Amygdala (tissue), 56 donors: ENCODE measurements at regions not wholly inside any gene's neighbourhood (a gene's known extent, or its start where the extent isn't known, plus 50 kb on each side); places are given as distances from the start of the nearest gene placed in this dataset.

ENCODE experiments used
- DNase-seq, 56 donors: peaks; one replicate each; lab custom pipeline; 2025; lab: John Stamatoyannopoulos, UW

DNA sequence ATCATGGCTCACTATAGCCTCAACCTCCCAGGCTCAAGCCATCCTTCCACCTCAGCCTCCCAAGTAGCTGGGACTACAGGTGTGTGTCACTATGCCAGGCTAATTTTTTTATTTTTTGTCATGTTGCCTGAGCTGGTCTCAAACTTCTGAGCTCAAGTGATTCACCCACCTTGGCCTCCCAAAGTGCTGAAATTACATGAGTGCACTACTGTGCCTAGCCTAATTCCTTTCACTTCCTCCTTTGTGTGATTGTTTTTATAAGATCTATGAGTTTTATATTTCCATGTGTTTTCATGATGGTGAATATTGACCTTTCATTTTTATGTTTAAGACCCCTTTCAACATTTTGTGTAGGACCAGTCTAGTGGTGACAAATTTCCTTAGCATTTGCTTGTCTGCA, 55.2 kb upstream of the IL12B start:
- DNase-seq: no peak

GRCh38 chr5:159386028-159386711, 55.9 kb upstream of the IL12B start:
- no peak for DNase-seq

DNA sequence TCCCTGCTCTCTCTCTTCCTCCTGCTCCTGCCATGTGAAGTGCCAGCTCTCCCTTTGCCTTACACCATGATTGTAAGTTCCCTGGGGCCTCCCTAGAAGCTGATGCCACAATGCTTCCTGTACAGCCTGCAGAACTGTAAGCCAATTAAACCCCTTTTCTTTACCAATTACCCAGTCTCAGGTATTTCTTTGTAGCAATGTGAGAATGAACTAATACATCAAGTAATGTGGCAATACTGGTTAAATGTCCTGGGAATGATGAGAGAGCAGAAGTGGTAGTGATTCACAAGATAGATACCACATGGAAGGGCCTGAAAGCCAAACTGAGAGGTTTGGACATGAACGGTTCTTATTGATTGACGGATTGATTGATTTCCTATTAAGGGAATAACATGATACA, 62.6 kb upstream of the IL12B start:
- no peak for DNase-seq

DNA sequence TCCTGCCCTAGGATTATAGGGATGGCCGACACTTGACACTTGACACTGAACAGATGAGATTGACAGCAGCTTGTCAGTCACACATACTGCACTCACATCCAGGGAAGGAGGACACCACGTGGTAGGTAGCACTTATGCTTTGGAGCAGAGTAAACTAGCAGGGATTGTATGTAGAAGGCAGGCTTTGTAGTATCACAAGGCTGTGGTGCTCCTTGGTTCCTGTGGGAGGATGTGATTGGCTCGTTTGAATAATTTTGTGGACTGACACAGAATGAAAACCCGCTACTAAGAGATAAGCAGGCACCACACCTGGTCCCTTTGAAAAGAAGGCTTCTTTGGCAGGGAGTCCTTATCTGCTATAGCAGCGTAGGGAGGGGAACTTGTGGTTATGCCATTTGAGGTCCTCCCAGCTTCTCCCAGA, 63.6 kb upstream of the IL12B start:
- DNase-seq: no peak

GRCh38 chr5:159395202-159395601, 64.9 kb upstream of the IL12B start:
- no peak for DNase-seq

DNA sequence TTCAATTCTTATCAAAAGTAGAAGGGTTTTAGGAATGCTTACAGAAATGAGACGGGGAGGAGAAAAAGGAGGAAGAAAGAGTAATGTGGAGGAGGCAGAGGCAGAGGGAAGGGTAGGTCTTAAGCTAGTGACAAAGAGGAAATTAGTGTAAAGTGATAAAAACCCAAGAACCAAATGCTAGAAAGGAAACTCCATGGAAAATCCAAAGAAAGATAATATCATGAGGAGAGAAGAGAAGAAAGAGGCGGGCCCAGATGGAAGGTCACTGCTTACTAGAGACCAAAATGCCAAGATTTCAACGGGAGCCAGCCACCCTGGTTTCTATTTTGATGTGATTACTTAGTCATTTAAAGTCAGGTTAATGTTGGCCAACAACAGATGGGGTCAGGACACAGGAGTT, 68.6 kb upstream of the IL12B start:
- DNase-seq: no peak

GRCh38 chr5:159400476-159400875, 70.2 kb upstream of the IL12B start:
- DNase-seq: no peak

DNA sequence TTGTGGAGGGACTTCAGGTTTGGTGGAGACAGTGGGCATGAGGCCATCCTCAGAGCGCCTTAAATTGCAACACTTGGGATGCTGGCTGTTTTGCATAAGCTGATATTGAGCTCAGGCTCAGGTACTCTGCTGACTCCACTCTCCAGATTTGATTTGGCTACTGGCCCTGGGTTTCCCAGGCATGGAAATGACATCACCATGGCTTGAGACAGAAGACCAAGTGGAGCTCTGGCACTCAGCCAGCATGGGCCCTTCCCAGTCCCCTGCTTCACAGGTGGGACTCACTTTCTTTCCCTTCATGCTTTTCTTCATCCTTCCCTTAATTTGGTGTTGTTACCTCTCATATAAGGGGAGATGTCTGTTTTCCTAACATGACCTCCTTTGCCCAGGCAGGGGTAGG, 72.0 kb upstream of the IL12B start:
- no peak for DNase-seq

GRCh38 chr5:159402856-159403255, 72.6 kb upstream of the IL12B start:
- no peak for DNase-seq

DNA sequence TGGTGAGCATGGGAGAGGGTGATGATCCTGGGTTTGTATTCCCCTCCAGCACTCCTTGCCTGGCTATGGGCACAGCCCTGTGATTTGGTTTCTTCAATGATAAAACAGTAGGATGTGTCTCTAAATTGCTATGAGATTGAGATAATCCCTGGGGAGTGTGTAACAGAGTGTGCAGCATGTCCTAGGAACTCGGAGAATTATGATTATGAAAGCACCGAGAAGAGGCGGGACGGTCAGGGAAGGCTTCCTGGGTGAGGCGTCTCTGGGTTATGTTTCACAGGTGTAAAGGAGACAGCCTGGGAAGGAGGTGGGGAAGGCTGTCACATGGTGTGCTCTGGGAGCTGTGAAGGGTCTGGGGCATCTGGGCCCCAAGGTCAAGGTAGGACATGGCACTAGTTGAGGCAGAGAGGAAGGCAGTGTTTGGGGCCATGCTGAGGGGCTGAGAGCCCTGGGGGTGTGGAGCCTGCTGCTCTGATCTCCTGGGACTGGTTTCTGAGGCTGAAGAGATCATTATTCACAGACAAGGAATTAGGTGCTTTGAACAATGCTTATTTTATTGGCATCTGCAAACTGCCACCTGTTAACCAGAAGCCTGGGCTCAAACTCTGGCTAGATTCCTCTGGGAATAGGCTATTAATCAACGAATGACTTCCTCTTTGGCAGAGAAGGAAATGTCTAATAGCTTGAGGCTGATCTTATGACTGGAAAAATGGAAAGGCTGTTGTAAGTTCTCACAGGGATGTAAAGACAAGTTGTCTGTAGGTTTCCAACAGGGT, 73.8 kb upstream of the IL12B start:
- no peak for DNase-seq

GRCh38 chr5:159405611-159406031, 75.3 kb upstream of the IL12B start:
- no peak for DNase-seq

DNA sequence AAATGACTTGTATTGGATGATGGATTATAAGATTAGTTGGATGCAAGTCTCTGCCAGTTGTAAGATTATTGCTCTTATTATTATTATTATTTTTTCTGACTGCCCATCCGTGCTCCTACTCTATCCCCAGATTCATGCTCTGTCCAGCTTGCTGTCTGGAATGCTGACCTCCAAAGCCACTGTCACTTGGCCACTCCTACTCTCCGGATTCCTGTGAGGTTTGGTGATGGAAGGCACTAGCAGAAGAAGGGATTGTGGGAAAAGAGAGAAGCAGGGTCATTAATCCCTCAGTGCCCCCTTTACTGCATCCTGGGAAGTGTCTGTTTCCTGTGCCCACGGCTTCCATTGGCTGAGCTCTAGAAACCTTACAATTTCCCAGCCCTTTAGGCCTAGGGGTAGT, 76.3 kb upstream of the IL12B start:
- DNase-seq: no peak

- DNase-seq: no peak
Observed at GRCh38 chr5:159409801-159410200, 79.5 kb upstream of the IL12B start.

GRCh38 chr5:159410480-159410879, 80.2 kb upstream of the IL12B start:
- DNase-seq: no peak

DNA sequence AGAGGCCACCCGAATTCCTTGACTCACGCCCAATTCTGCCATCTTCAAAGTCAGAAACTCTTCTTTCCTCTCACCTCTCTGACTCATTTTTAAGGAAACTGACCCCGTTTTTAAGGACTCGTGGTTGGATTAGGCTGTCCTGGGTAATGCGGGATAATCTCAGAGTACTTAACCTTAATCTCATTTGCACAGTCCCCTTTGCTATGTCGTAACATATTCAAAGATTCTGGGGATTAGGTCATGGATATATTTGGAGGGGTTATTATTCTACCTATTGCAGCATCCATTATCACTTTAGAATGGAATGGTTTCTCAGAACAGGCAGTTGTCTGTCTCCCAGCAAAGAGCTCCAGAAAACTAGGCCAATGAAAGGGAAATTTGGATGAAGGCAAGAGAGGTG, 80.8 kb upstream of the IL12B start:
- no peak for DNase-seq

DNA sequence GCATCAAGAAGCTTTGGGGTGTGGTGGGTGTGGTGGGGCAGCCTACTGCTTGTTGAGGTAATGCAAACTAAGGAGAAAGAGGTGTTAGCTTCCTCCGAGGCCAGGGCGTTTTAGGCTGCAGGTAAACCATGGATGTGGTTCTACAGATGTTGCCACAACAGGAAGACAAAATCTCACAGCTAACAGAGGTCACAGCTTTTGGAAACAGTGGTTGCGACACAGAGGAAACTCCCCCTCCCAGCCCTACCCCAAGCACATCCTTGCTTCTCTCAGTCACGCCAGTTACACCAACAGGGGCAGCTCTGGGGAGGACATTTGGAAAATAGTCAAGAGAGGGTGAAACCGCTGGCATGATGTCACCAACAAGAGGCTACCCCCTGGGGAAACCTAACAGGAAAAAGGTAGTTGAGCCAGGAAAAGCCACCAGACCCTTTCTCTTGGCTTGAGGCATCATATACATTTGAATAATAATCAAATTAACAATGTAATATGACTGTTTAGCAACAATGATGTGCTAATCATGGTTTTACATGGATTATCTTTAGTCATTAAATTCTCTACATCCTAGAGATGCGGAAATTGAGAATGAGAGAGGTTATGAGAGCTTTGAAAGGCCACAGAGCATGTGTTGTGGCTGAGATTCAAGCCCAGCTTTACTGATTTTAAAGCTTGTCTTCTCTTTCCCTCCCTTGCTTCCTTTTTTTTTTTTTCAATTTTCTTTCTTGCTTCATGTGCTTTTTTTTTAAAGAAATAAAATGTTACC, 82.2 kb upstream of the IL12B start:
- no peak for DNase-seq

GRCh38 chr5:159414021-159414420, 83.7 kb upstream of the IL12B start:
- no peak for DNase-seq

GRCh38 chr5:159415301-159415937, 85.1 kb upstream of the IL12B start:
- no peak for DNase-seq

DNA sequence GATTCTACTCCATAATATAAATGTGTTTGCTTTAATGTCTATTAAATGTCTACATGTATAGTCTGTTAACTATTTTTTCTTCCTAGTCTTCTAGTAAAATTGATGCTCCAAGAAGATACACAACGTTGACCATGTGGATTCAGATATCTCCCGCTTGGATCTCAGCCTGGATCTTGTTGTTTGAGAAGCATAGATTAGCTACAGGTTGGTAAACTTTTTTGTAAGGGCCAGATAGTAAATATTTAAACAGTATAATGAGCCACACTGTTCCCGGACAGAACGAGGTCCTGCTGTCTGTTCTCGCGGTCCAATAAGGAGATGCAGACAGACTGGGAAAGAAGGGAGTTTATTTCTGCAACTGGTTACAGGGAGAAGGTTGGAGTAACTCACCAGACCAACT, 86.2 kb upstream of the IL12B start:
- no peak for DNase-seq

DNA sequence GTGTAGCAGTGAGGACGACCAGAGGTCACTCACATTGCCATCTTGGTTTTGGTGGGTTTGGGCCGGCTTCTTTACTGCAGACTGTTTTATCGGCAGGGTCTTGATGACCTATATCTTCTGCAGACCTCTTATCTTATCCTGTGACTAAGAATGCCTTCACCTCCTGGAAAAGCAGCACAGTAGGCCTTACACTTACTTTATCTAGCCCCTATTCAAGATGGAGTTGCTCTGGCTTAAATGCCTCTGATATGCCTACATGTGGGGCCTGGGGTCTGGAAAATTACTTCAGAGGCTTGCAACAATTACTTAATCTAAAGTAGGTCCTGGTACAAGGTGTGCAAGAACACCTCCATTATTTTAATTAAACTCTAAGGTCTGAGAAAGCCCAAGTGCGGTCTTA, 86.9 kb upstream of the IL12B start:
- DNase-seq: no peak

DNA sequence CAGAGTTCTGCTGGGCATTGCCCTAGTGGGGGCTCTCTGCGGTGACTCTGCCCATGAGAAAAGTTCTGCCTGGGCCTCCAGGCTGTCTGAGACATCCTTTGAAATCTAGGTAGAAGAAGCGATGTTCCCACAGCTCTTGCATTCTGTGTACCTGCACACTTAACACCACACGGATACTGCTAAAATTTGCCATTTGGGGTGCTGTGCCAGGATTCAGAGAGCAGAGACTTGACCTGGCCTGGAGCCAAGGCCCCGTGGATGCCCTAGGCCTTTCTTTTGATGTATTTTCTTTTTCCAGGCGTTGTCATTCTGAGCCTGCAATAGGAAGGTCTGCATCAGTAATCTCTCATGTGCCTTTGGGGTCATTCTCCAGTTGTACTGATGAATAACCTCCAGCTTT, 89.3 kb upstream of the IL12B start:
- DNase-seq: no peak
